GM12878 (cell line): ENCODE measurements at regions not wholly inside any gene's neighbourhood (a gene's known extent, or its start where the extent isn't known, plus 50 kb on each side); places are given as distances from the start of the nearest gene placed in this dataset.

Source experiments
- ATAC-seq: fragments of 200-7000 bp; cut with Tn5 transposase; 3 replicates; pipeline ENCODE4 v1.9.1; 2020; ENCODE audit warnings: mild to moderate bottlenecking, moderate library complexity
- BruUV-seq: library from RNA; stranded (reverse); fragments of 400-500 nt; replicated peaks from 2 replicates; lab custom pipeline; 2021; lab: Mats Ljungman, UMichigan
- CTCF ChIA-PET: fragments of 300-600 bp; sonication (Branson Sonifier 250); formaldehyde crosslinking; extraction: SDS; loops from one replicate; lab custom pipeline; 2021; ENCODE audit warnings: inconsistent platforms; lab: Yijun Ruan, JAX
- POLR2A ChIA-PET: fragments of 350-600 bp; formaldehyde crosslinking; extraction: SDS; loops from one replicate; lab custom pipeline; 2021; ENCODE audit warnings: inconsistent platforms; lab: Charles Lee
- RAD21 ChIA-PET: fragments of 300-600 bp; sonication (Branson Sonifier 250); formaldehyde crosslinking; loops from one replicate; lab custom pipeline; 2023; ENCODE audit warnings: antibody characterized with exemption; ENCODE audit not compliant: unreplicated experiment; lab: Charles Lee
- SMC1A ChIA-PET: fragments of 300-600 bp; sonication (Branson Sonifier 250); formaldehyde crosslinking; loops from one replicate; lab custom pipeline; 2023; ENCODE audit not compliant: unreplicated experiment, uncharacterized antibody; lab: Charles Lee
- DNase-seq: peaks from one replicate; pipeline ENCODE4 v3.0.0-alpha.2; 2011; ENCODE audit warnings: low read depth, low spot score
- FAIRE-seq: peaks from 3 replicates; lab custom pipeline; 2011; peaks lifted over from hg19 to GRCh38; lab: Jason Lieb, UNC
- H2AFZ ChIP-seq: 2 replicates; pipeline ENCODE4 v1.6.0; 2011; ENCODE audit warnings: low read depth, low read length, control low read depth; ENCODE audit not compliant: control insufficient read depth
- H3K27ac ChIP-seq: 2 replicates; pipeline ENCODE4 v1.5.1; 2011; ENCODE audit warnings: control low read depth; ENCODE audit not compliant: control insufficient read depth, insufficient read depth
- H3K27me3 ChIP-seq, 2 experiments: replicated peaks in 1 of 2; 2 replicates each; pipeline versions ENCODE4 v1.6.0 to v1.6.1; 2011; ENCODE audit warnings: low read length in 1 of 2; ENCODE audit not compliant: control insufficient read depth in 2 of 2, insufficient read depth in 2 of 2
- H3K36me3 ChIP-seq, 2 experiments: 2 replicates each; pipeline ENCODE4 v1.5.1; 2011; ENCODE audit warnings: low read length in 1 of 2; ENCODE audit not compliant: control insufficient read depth in 2 of 2, insufficient read depth in 2 of 2
- H3K4me1 ChIP-seq: 2 replicates; pipeline ENCODE4 v1.6.1; 2011; ENCODE audit warnings: mild to moderate bottlenecking, low read length, moderate library complexity, mixed read lengths; ENCODE audit not compliant: control insufficient read depth, insufficient read depth
- H3K4me2 ChIP-seq: 2 replicates; pipeline ENCODE4 v1.6.0; 2011; ENCODE audit warnings: control low read depth; ENCODE audit not compliant: control insufficient read depth, insufficient read depth
- H3K4me3 ChIP-seq: fragments of 200-600 bp; sonication (generic); 2 replicates; pipeline ENCODE4 v1.5.1; 2016
- H3K79me2 ChIP-seq: 2 replicates; pipeline ENCODE4 v1.6.0; 2011; ENCODE audit warnings: low read length; ENCODE audit not compliant: control insufficient read depth, insufficient read depth
- H3K9ac ChIP-seq: 2 replicates; pipeline ENCODE4 v1.8.0; 2011; ENCODE audit warnings: low read length, control low read depth, mixed read lengths; ENCODE audit not compliant: control insufficient read depth, insufficient read depth
- H3K9me3 ChIP-seq: replicated peaks from 3 replicates; pipeline ENCODE4 v1.5.1; 2011; ENCODE audit warnings: mild to moderate bottlenecking, low read length; ENCODE audit not compliant: control insufficient read depth, insufficient read depth
- H4K20me1 ChIP-seq: 2 replicates; pipeline ENCODE4 v1.6.0; 2011; ENCODE audit not compliant: control insufficient read depth, insufficient read depth
- CEBPZ ChIP-seq: fragments of 150-350 bp; IDR thresholded peaks from 2 replicates; pipeline ENCODE4 v1.6.1; 2016; ENCODE audit warnings: low read depth, low read length
- CREB1 ChIP-seq: IDR thresholded peaks from 2 replicates; pipeline ENCODE4 v1.6.1; 2012; ENCODE audit warnings: low read depth, mild to moderate bottlenecking, inconsistent platforms
- EP300 ChIP-seq, 2 experiments: fragments of 150-350 bp in 1 of 2; IDR thresholded peaks; 2 replicates each; pipeline ENCODE4 v1.6.1; 2011 to 2012; ENCODE audit warnings: low read depth in 2 of 2, low read length in 2 of 2, borderline replicate concordance in 1 of 2, improper control_type of control experiment in 1 of 2, inconsistent platforms in 1 of 2; ENCODE audit not compliant: control insufficient read depth in 1 of 2
- HDGF ChIP-seq: fragments of 450-650 bp; IDR thresholded peaks from 2 replicates; pipeline ENCODE4 v1.6.1; 2016; ENCODE audit warnings: antibody characterized with exemption
- JUNB ChIP-seq: IDR thresholded peaks from 2 replicates; pipeline ENCODE4 v1.6.1; 2016; ENCODE audit warnings: antibody characterized with exemption, mild to moderate bottlenecking
- KDM1A ChIP-seq: fragments of 200-600 bp; sonication (generic); IDR thresholded peaks from 2 replicates; pipeline ENCODE4 v1.6.1; 2016; ENCODE audit warnings: borderline replicate concordance
- MTA3 ChIP-seq: IDR thresholded peaks from 2 replicates; pipeline ENCODE4 v1.6.1; 2012; ENCODE audit warnings: low read length, inconsistent platforms, borderline replicate concordance
- NBN ChIP-seq: fragments of 450-650 bp; IDR thresholded peaks from 2 replicates; pipeline ENCODE4 v1.6.1; 2016
- NFXL1 ChIP-seq: fragments of 450-650 bp; IDR thresholded peaks from 2 replicates; pipeline ENCODE4 v1.6.1; 2017; ENCODE audit warnings: antibody characterized with exemption, mild to moderate bottlenecking, borderline replicate concordance
- NR2C1 ChIP-seq: fragments of 450-650 bp; IDR thresholded peaks from 2 replicates; pipeline ENCODE4 v1.6.1; 2017; ENCODE audit warnings: antibody characterized with exemption, mild to moderate bottlenecking, moderate library complexity
- PKNOX1 ChIP-seq: fragments of 450-650 bp; IDR thresholded peaks from 2 replicates; pipeline ENCODE4 v1.6.1; 2016; ENCODE audit warnings: mild to moderate bottlenecking
- POLR2AphosphoS5 ChIP-seq: IDR thresholded peaks from 2 replicates; pipeline ENCODE4 v1.6.1; 2011; ENCODE audit warnings: mild to moderate bottlenecking, low read length, inconsistent platforms
- SUPT20H ChIP-seq: IDR thresholded peaks from 2 replicates; pipeline ENCODE4 v1.6.1; 2011; ENCODE audit warnings: low read depth, mild to moderate bottlenecking, low read length, moderate library complexity, borderline replicate concordance; ENCODE audit not compliant: control insufficient read depth
- USF1 ChIP-seq: IDR thresholded peaks from 2 replicates; pipeline ENCODE4 v1.6.1; 2011; ENCODE audit warnings: borderline replicate concordance, low read depth, mild to moderate bottlenecking, moderate library complexity, mixed read lengths, low read length; ENCODE audit not compliant: insufficient read depth; ENCODE audit errors: extremely low read length
- WGBS: methylation state at CpG from one replicate; pipeline ENCODE4 v1.1.6; 2016; ENCODE audit warnings: low lambda C conversion rate; ENCODE audit not compliant: insufficient replicate concordance, insufficient coverage; ENCODE audit errors: missing lambda C conversion rate; 5-methylcytosine and 5-hydroxymethylcytosine counted together
- in situ Hi-C: fragments of 300-500 bp; cut with MboI; formaldehyde crosslinking; loops from 9 replicates; pipeline ENCODE4 v1.14.3; 2018; ENCODE audit warnings: mixed read lengths
- intact Hi-C: fragments of 100-400 bp; cut with micrococcal nuclease; formaldehyde crosslinking; loops from one replicate; pipeline ENCODE4 v1.14.2; 2022; ENCODE audit not compliant: unreplicated experiment

GRCh38 chr10:4748491-4749270 is 77.3 kb upstream of the AKR1E2 start (continued):
- TF ChIP-seq USF1 (no peak), CEBPZ (no peak), HDGF (no peak)

- ATAC-seq (no peak), FAIRE-seq (no peak), DNase-seq (no peak)
- in situ Hi-C loops (no loop called here), intact Hi-C loops (no loop called here)
- RAD21 ChIA-PET = no interaction called here
- CTCF ChIA-PET = no interaction called here
- 0% methylated on average over 2 of the region's 2 CpGs for WGBS
- no peak overlapping the region for H3K9ac ChIP-seq
- no peak overlapping the region for H3K27ac ChIP-seq
- H3K9me3 ChIP-seq = no peaks in the 10 kb centered on the region
- no peak overlapping the region for H3K4me2 ChIP-seq
- H4K20me1 ChIP-seq = no peaks in the 10 kb centered on the region
- H3K4me1 ChIP-seq = no peaks in the 10 kb centered on the region
- no peak overlapping the region for H2AFZ ChIP-seq
- POLR2A ChIA-PET = no interaction called here
- no peak for TF ChIP-seq POLR2AphosphoS5
- no peak for TF ChIP-seq CREB1
- no peak for TF ChIP-seq NR2C1
- TF ChIP-seq KDM1A = no peak
- no peak for TF ChIP-seq SUPT20H
- TF ChIP-seq JUNB = no peak
- no peak for TF ChIP-seq MTA3
- no peak for TF ChIP-seq EP300 (IDR thresholded peaks at IDR 0.05; ENCODE audit: borderline replicate concordance in 1 of 2, control insufficient read depth in 1 of 2, low read depth in 2 of 2, low read length in 2 of 2)
- no peak for TF ChIP-seq NBN
- TF ChIP-seq PKNOX1 = no peak
- no peak for TF ChIP-seq NFXL1
- no peak overlapping the region for H3K4me3 ChIP-seq
- no TSS peak for BruUV-seq
- H3K36me3 ChIP-seq = no peaks in the 10 kb centered on the region
- H3K27me3 ChIP-seq = no peaks in the 10 kb centered on the region; a peak in 1 of 4 replicates
- SMC1A ChIA-PET = interaction anchor here (1.0 kb wide), 1 partner anchor 73 kb away, joined by 3 read pairs; no protein-coding TSS in a partner anchor
- no peaks in the 10 kb centered on the region for H3K79me2 ChIP-seq
Measured at GRCh38 chr10:4742217-4742616, 83.8 kb upstream of the AKR1E2 start.
